ENCODE measurements at regions not wholly inside any gene's neighbourhood (a gene's known extent, or its start where the extent isn't known, plus 50 kb on each side); places are given as distances from the start of the nearest gene placed in this dataset.

- CTCF ChIA-PET = interaction anchor here (2.5 kb wide), 1 partner anchor 259 kb away, joined by 4 read pairs; no protein-coding TSS in a partner anchor
- POLR2A ChIA-PET = interaction anchor here (0.7 kb wide), 2 partner anchors 127 to 210 kb away, joined by 3 to 6 read pairs; no protein-coding TSS in a partner anchor
- no peak for TF ChIP-seq CTCF (IDR thresholded peaks at IDR 0.05; ENCODE audit: control extremely low read depth, extremely low read depth, low read depth, missing control alignments)
- DNase-seq (ENCODE audit: extremely low spot score) = no peak
Measured at GRCh38 chr4:110265001-110265400, 66.6 kb upstream of the ELOVL6 start.

GRCh38 chr4:110260299-110260698 lies 61.9 kb upstream of the ELOVL6 start:
- POLR2A ChIA-PET = no interaction called here
- CTCF ChIA-PET = interaction anchor here (1.0 kb wide), 1 partner anchor 56 kb away, joined by 3 read pairs; no protein-coding TSS in a partner anchor
- TF ChIP-seq CTCF (IDR thresholded peaks at IDR 0.05; ENCODE audit: control extremely low read depth, extremely low read depth, low read depth, missing control alignments) = no peak

GRCh38 chr4:110250023-110250387 lies 51.6 kb upstream of the ELOVL6 start:
- no peak for DNase-seq (ENCODE audit: extremely low spot score)
- CTCF ChIA-PET = no interaction called here
- POLR2A ChIA-PET = no interaction called here
- no peak for TF ChIP-seq CTCF (IDR thresholded peaks at IDR 0.05; ENCODE audit: control extremely low read depth, extremely low read depth, low read depth, missing control alignments)

More at GRCh38 chr4:110260299-110260698, 61.9 kb upstream of the ELOVL6 start:
- no peak for DNase-seq (ENCODE audit: extremely low spot score)

GRCh38 chr4:110248831-110249253 lies 50.4 kb upstream of the ELOVL6 start:
- CTCF ChIA-PET = interaction anchor here (1.4 kb wide), 1 partner anchor 13 kb away, joined by 5 read pairs; no protein-coding TSS in a partner anchor

More at GRCh38 chr4:110248831-110249253, 50.4 kb upstream of the ELOVL6 start:
- POLR2A ChIA-PET = no interaction called here
- TF ChIP-seq CTCF (IDR thresholded peaks at IDR 0.05; ENCODE audit: control extremely low read depth, extremely low read depth, low read depth, missing control alignments) = no peak
- DNase-seq (ENCODE audit: extremely low spot score) = no peak

All from GM10248 (cell line).